GM19023 (cell line): ENCODE measurements at regions not wholly inside any gene's neighbourhood (a gene's known extent, or its start where the extent isn't known, plus 50 kb on each side); places are given as distances from the start of the nearest gene placed in this dataset.

Experiments used
- ATAC-seq: cut with Tn5 transposase; IDR thresholded peaks from one replicate; pipeline ENCODE4 v1.9.1; 2021; ENCODE audit warnings: mild to moderate bottlenecking, moderate library complexity; ENCODE audit not compliant: unreplicated experiment

GRCh38 chr11:116239247-116239646, 533.5 kb downstream of the BUD13 start:
- no peak for ATAC-seq

GRCh38 chr11:116234989-116235568, 537.7 kb downstream of the BUD13 start:
- ATAC-seq: no peak

GRCh38 chr11:116233561-116233960, 539.2 kb downstream of the BUD13 start:
- no peak for ATAC-seq

- no peak for ATAC-seq
Observed at GRCh38 chr11:116232364-116232828, 540.4 kb downstream of the BUD13 start.

GRCh38 chr11:116231543-116231942, 541.2 kb downstream of the BUD13 start:
- ATAC-seq: no peak

GRCh38 chr11:116230438-116230837, 542.3 kb downstream of the BUD13 start:
- no peak for ATAC-seq

GRCh38 chr11:116229236-116229970, 543.4 kb downstream of the BUD13 start:
- ATAC-seq: no peak

GRCh38 chr11:116226731-116227130, 546.1 kb downstream of the BUD13 start:
- ATAC-seq: no peak

GRCh38 chr11:116225784-116226585, 546.8 kb downstream of the BUD13 start:
- no peak for ATAC-seq

GRCh38 chr11:116225236-116225635, 547.6 kb downstream of the BUD13 start:
- ATAC-seq: no peak

GRCh38 chr11:116224889-116225200, 547.9 kb downstream of the BUD13 start:
- no peak for ATAC-seq

GRCh38 chr11:116224154-116224888, 548.5 kb downstream of the BUD13 start:
- ATAC-seq: peak; percentile 55

- ATAC-seq: no peak
Observed at GRCh38 chr11:116221351-116221750, 551.4 kb downstream of the BUD13 start.

GRCh38 chr11:116219171-116219635, 553.6 kb downstream of the BUD13 start:
- ATAC-seq: no peak

- ATAC-seq: no peak
Observed at GRCh38 chr11:116217441-116217840, 555.3 kb downstream of the BUD13 start.

GRCh38 chr11:116217006-116217405, 555.8 kb downstream of the BUD13 start:
- ATAC-seq: no peak

GRCh38 chr11:116215471-116216113, 557.2 kb downstream of the BUD13 start:
- no peak for ATAC-seq

GRCh38 chr11:116211147-116211546, 561.6 kb downstream of the BUD13 start:
- ATAC-seq: no peak

- ATAC-seq: no peak
Observed at GRCh38 chr11:116210663-116211062, 562.1 kb downstream of the BUD13 start.

GRCh38 chr11:116209255-116209654, 563.5 kb downstream of the BUD13 start:
- no peak for ATAC-seq
